ENCODE measurements at regions not wholly inside any gene's neighbourhood (a gene's known extent, or its start where the extent isn't known, plus 50 kb on each side); places are given as distances from the start of the nearest gene placed in this dataset.

DNA sequence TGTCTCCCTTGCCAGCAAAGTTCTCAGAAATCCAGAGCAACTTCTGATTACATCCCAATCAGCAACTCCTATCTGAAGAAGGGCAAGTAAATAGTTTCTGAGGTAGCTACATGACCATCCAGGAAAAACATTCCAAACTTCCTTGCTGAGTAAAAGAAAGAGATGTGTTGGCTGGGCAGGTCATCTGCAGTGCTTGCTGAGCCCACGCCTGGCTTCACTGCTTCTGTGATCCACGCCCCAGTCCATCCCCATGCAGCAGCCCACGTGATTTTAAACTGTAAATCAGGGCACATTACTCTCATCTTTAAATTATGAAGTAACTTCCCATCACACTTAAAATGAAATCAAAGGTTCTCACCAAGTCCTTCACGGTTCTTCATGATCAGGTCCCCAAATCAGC lies 603.6 kb downstream of the QKI start:
- no peaks in the 10 kb centered on the region for H3K36me3 ChIP-seq (ENCODE audit: control insufficient read depth, insufficient read depth, low read length)
- H3K4me1 ChIP-seq (ENCODE audit: control insufficient read depth, insufficient read depth, low read length), result no peaks in the 10 kb centered on the region
- no peak for DNase-seq
- 80% methylated on average over 1 of the region's 4 CpGs for WGBS (ENCODE audit: insufficient coverage, low lambda C conversion rate)
- H3K27me3 ChIP-seq (ENCODE audit: control insufficient read depth, insufficient read depth, low read length), result no peaks in the 10 kb centered on the region
- H3K27ac ChIP-seq (ENCODE audit: low read length), result no peak overlapping the region
- H3K4me3 ChIP-seq (ENCODE audit: low read length), result no peak overlapping the region
- H3K9me3 ChIP-seq (ENCODE audit: control insufficient read depth, low read depth, low read length), result peaks cover 7% of the 10 kb centered on the region

DNA sequence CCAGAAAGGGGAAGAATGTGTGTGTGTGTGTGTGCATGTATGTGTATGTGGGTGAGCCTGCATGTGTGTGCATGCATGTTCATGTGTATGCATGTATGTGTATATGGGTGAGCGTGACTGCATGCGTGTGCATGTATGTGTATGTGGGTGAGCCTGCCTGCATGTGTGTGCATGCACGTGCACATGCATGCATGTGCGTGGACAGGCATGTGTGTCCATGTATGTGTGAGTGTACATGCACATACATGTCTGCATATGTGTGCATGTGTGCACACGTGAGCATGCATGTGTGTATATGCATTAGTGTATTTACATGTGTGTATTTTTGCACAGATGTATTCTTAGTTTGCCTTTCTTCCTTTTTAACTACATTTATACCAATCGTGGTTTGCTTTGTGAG lies 601.5 kb downstream of the QKI start:
- 100% methylated on average over 1 of the region's 6 CpGs for WGBS (ENCODE audit: insufficient coverage, low lambda C conversion rate)
- H3K36me3 ChIP-seq (ENCODE audit: control insufficient read depth, insufficient read depth, low read length), result no peaks in the 10 kb centered on the region
- H3K9me3 ChIP-seq (ENCODE audit: control insufficient read depth, low read depth, low read length), result peaks cover 7% of the 10 kb centered on the region
- H3K27ac ChIP-seq (ENCODE audit: low read length), result no peak overlapping the region
- H3K4me1 ChIP-seq (ENCODE audit: control insufficient read depth, insufficient read depth, low read length), result no peaks in the 10 kb centered on the region
- no peak overlapping the region for H3K4me3 ChIP-seq (ENCODE audit: low read length)
- no peaks in the 10 kb centered on the region for H3K27me3 ChIP-seq (ENCODE audit: control insufficient read depth, insufficient read depth, low read length)
- no peak for DNase-seq

DNA sequence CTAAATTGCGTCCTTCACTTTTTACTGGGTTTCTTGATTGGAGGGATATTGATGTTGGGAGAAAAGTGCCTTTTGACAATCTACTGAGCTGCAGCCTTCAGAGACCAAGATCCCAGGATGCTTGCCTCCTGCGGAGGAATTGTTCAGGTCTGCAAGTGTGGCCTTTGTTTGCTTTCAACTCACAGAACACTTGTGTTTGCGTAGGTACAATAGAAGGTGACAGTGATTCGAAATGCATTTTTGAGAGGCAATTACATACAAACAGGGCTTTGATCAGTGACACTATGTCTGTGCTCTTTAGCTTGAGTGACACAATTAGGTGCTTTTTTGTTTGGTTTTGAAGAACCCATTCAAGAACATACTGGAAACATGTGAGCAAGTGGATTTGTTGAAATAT lies 600.6 kb downstream of the QKI start:
- Histone ChIP-seq H3K4me1 (ENCODE audit: control insufficient read depth, insufficient read depth, low read length) (no peaks in the 10 kb centered on the region), H3K36me3 (ENCODE audit: control insufficient read depth, insufficient read depth, low read length) (no peaks in the 10 kb centered on the region), H3K27ac (ENCODE audit: low read length) (no peak overlapping the region), H3K27me3 (ENCODE audit: control insufficient read depth, insufficient read depth, low read length) (no peaks in the 10 kb centered on the region), H3K4me3 (ENCODE audit: low read length) (no peak overlapping the region), H3K9me3 (ENCODE audit: control insufficient read depth, low read depth, low read length) (peaks cover 3% of the 10 kb centered on the region)
- no peak for DNase-seq
- WGBS (ENCODE audit: insufficient coverage, low lambda C conversion rate), result 100% methylated on average over 1 of the region's 4 CpGs

- no peak for DNase-seq
- WGBS (ENCODE audit: insufficient coverage, low lambda C conversion rate), result 91% methylated on average over 8 of the region's 11 CpGs
- no peaks in the 10 kb centered on the region for H3K36me3 ChIP-seq (ENCODE audit: control insufficient read depth, insufficient read depth, low read length)
- no peaks in the 10 kb centered on the region for H3K4me1 ChIP-seq (ENCODE audit: control insufficient read depth, insufficient read depth, low read length)
- H3K27me3 ChIP-seq (ENCODE audit: control insufficient read depth, insufficient read depth, low read length), result no peaks in the 10 kb centered on the region
- no peak overlapping the region for H3K4me3 ChIP-seq (ENCODE audit: low read length)
- H3K9me3 ChIP-seq (ENCODE audit: control insufficient read depth, low read depth, low read length), result no peaks in the 10 kb centered on the region
- no peak overlapping the region for H3K27ac ChIP-seq (ENCODE audit: low read length)
Measured at GRCh38 chr6:164014346-164015087, 600.0 kb downstream of the QKI start.

- no peak overlapping the region for H3K27ac ChIP-seq (ENCODE audit: low read length)
- no peak for DNase-seq
- no peaks in the 10 kb centered on the region for H3K36me3 ChIP-seq (ENCODE audit: control insufficient read depth, insufficient read depth, low read length)
- no peaks in the 10 kb centered on the region for H3K9me3 ChIP-seq (ENCODE audit: control insufficient read depth, low read depth, low read length)
- H3K4me3 ChIP-seq (ENCODE audit: low read length), result no peak overlapping the region
- H3K4me1 ChIP-seq (ENCODE audit: control insufficient read depth, insufficient read depth, low read length), result no peaks in the 10 kb centered on the region
- H3K27me3 ChIP-seq (ENCODE audit: control insufficient read depth, insufficient read depth, low read length), result no peaks in the 10 kb centered on the region
- WGBS (ENCODE audit: insufficient coverage, low lambda C conversion rate), result no CpG with 5 or more reads among the region's 5 CpGs
Measured at GRCh38 chr6:164013480-164014208, 599.1 kb downstream of the QKI start.

DNA sequence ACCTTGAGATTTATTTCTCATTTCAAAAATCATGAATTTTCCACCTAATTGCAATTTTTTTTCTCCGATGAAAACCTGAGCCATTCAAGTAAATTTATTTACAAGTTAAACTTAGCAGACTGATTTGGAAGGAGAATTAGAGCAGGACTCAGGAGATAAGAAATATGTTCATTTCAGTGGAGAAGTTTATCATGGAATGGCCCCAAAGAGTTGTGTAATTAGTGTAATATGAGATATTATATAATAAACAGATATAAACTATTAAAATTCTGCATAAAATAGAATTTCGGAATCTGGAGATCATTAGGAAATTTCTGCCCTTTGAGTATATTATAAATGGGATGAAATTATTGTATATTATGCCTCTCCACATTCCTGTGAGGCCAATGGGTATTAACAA lies 596.8 kb downstream of the QKI start:
- no peaks in the 10 kb centered on the region for H3K27me3 ChIP-seq (ENCODE audit: control insufficient read depth, insufficient read depth, low read length)
- DNase-seq, result no peak
- 100% methylated on average over 2 of the region's 2 CpGs for WGBS (ENCODE audit: insufficient coverage, low lambda C conversion rate)
- H3K27ac ChIP-seq (ENCODE audit: low read length), result no peak overlapping the region
- H3K4me3 ChIP-seq (ENCODE audit: low read length), result no peak overlapping the region
- H3K9me3 ChIP-seq (ENCODE audit: control insufficient read depth, low read depth, low read length), result no peaks in the 10 kb centered on the region
- H3K4me1 ChIP-seq (ENCODE audit: control insufficient read depth, insufficient read depth, low read length), result no peaks in the 10 kb centered on the region
- H3K36me3 ChIP-seq (ENCODE audit: control insufficient read depth, insufficient read depth, low read length), result no peaks in the 10 kb centered on the region

- H3K4me1 ChIP-seq (ENCODE audit: control insufficient read depth, insufficient read depth, low read length), result no peaks in the 10 kb centered on the region
- no peak for DNase-seq
- no peaks in the 10 kb centered on the region for H3K36me3 ChIP-seq (ENCODE audit: control insufficient read depth, insufficient read depth, low read length)
- H3K27ac ChIP-seq (ENCODE audit: low read length), result no peak overlapping the region
- H3K27me3 ChIP-seq (ENCODE audit: control insufficient read depth, insufficient read depth, low read length), result no peaks in the 10 kb centered on the region
- H3K4me3 ChIP-seq (ENCODE audit: low read length), result no peak overlapping the region
- no peaks in the 10 kb centered on the region for H3K9me3 ChIP-seq (ENCODE audit: control insufficient read depth, low read depth, low read length)
- WGBS (ENCODE audit: insufficient coverage, low lambda C conversion rate), result no CpG with 5 or more reads among the region's 6 CpGs
Measured at GRCh38 chr6:164010441-164011103, 596.1 kb downstream of the QKI start.

GRCh38 chr6:164008902-164009301 lies 594.4 kb downstream of the QKI start:
- Histone ChIP-seq H3K27ac (ENCODE audit: low read length) (no peak overlapping the region), H3K4me3 (ENCODE audit: low read length) (no peak overlapping the region), H3K27me3 (ENCODE audit: control insufficient read depth, insufficient read depth, low read length) (no peaks in the 10 kb centered on the region), H3K9me3 (ENCODE audit: control insufficient read depth, low read depth, low read length) (no peaks in the 10 kb centered on the region), H3K4me1 (ENCODE audit: control insufficient read depth, insufficient read depth, low read length) (no peaks in the 10 kb centered on the region), H3K36me3 (ENCODE audit: control insufficient read depth, insufficient read depth, low read length) (no peaks in the 10 kb centered on the region)
- no CpG with 5 or more reads among the region's 4 CpGs for WGBS (ENCODE audit: insufficient coverage, low lambda C conversion rate)
- no peak for DNase-seq

- WGBS (ENCODE audit: insufficient coverage, low lambda C conversion rate), result no CpG with 5 or more reads among the region's 7 CpGs
- no peak overlapping the region for H3K4me3 ChIP-seq (ENCODE audit: low read length)
- H3K27ac ChIP-seq (ENCODE audit: low read length), result no peak overlapping the region
Measured at GRCh38 chr6:164007881-164008280, 593.4 kb downstream of the QKI start.

DNA sequence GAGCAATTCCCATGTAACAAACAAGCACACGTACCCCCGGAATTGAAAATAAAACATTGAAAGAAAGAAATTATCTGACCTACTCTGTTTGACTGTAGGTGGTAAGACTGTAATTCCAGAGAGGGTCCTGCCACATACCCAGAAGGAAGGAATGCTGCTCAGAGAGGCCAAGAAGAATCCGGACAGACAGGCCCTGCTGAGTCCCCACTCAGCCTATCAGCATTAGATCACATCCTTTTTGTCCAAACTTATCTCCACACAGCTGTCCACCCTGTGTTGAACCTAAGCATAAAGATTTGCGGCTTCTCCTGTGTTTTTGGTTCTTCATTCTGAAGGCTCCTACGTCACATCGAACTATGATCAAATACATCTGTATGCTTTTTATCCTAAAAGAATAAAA lies 591.9 kb downstream of the QKI start:
- H3K9me3 ChIP-seq (ENCODE audit: control insufficient read depth, low read depth, low read length), result no peaks in the 10 kb centered on the region
- no peak overlapping the region for H3K27ac ChIP-seq (ENCODE audit: low read length)
- DNase-seq, result no peak
- no peaks in the 10 kb centered on the region for H3K4me1 ChIP-seq (ENCODE audit: control insufficient read depth, insufficient read depth, low read length)
- H3K4me3 ChIP-seq (ENCODE audit: low read length), result no peak overlapping the region
- 100% methylated on average over 2 of the region's 6 CpGs for WGBS (ENCODE audit: insufficient coverage, low lambda C conversion rate)
- H3K27me3 ChIP-seq (ENCODE audit: control insufficient read depth, insufficient read depth, low read length), result no peaks in the 10 kb centered on the region
- no peaks in the 10 kb centered on the region for H3K36me3 ChIP-seq (ENCODE audit: control insufficient read depth, insufficient read depth, low read length)

More at GRCh38 chr6:164007881-164008280, 593.4 kb downstream of the QKI start:
- no peaks in the 10 kb centered on the region for H3K4me1 ChIP-seq (ENCODE audit: control insufficient read depth, insufficient read depth, low read length)
- no peak for DNase-seq
- no peaks in the 10 kb centered on the region for H3K36me3 ChIP-seq (ENCODE audit: control insufficient read depth, insufficient read depth, low read length)
- H3K9me3 ChIP-seq (ENCODE audit: control insufficient read depth, low read depth, low read length), result no peaks in the 10 kb centered on the region
- H3K27me3 ChIP-seq (ENCODE audit: control insufficient read depth, insufficient read depth, low read length), result no peaks in the 10 kb centered on the region
